ENCODE measurements at regions not wholly inside any gene's neighbourhood (a gene's known extent, or its start where the extent isn't known, plus 50 kb on each side); places are given as distances from the start of the nearest gene placed in this dataset.

- no peak for TF ChIP-seq CTCF (IDR thresholded peaks at IDR 0.05; ENCODE audit: insufficient read depth, low read length, poor library complexity, severe bottlenecking)
- no peak for TF ChIP-seq EZH2phosphoT487 (conservative IDR thresholded peaks at IDR 0.05; ENCODE audit: low read length)
Observed at GRCh38 chr15:75114327-75114726, 87.4 kb upstream of the C15orf39 start.

Data from SU-DHL-6 (cell line).